PC-9 (cell line): ENCODE measurements at regions not wholly inside any gene's neighbourhood (a gene's known extent, or its start where the extent isn't known, plus 50 kb on each side); places are given as distances from the start of the nearest gene placed in this dataset.

Experiments used
- BruUV-seq: library from RNA; stranded (reverse); fragments of 400-500 nt; replicated peaks from 2 replicates; lab custom pipeline; 2021; lab: Mats Ljungman, UMichigan
- CTCF ChIA-PET: fragments of 300-600 bp; sonication (Branson Sonifier 250); formaldehyde crosslinking; loops from one replicate; lab custom pipeline; 2022; ENCODE audit warnings: antibody characterized with exemption; lab: Charles Lee
- POLR2A ChIA-PET: fragments of 300-600 bp; sonication (Branson Sonifier 250); formaldehyde crosslinking; loops from one replicate; lab custom pipeline; 2022; ENCODE audit warnings: antibody characterized with exemption; ENCODE audit not compliant: unreplicated experiment; lab: Charles Lee
- DNase-seq, 2 experiments: peaks; one replicate each; pipeline versions ENCODE4 v3.0.0 to v3.0.0-alpha.2; 2015 to 2022; ENCODE audit warnings: mixed read lengths in 1 of 2
- H2AFZ ChIP-seq: fragments of 200-600 bp; sonication (generic); 2 replicates; pipeline ENCODE4 v1.8.1; 2017; ENCODE audit warnings: antibody characterized with exemption
- H3F3A ChIP-seq: fragments of 200-600 bp; sonication (generic); 2 replicates; pipeline ENCODE4 v1.8.1; 2017; ENCODE audit warnings: antibody characterized with exemption, mild to moderate bottlenecking, low read depth; ENCODE audit not compliant: insufficient read depth
- H3K27ac ChIP-seq: fragments of 200-600 bp; sonication (generic); 2 replicates; pipeline ENCODE4 v1.6.1; 2016; ENCODE audit warnings: mixed run types
- H3K27me3 ChIP-seq: fragments of 200-600 bp; sonication (generic); 2 replicates; pipeline ENCODE4 v1.6.1; 2016; ENCODE audit warnings: low read depth, mixed run types; ENCODE audit not compliant: insufficient read depth
- H3K36me3 ChIP-seq: fragments of 200-600 bp; sonication (generic); 2 replicates; pipeline ENCODE4 v1.6.1; 2016; ENCODE audit warnings: low read depth, mixed run types
- H3K4me1 ChIP-seq: fragments of 200-600 bp; sonication (generic); replicated peaks from 2 replicates; pipeline ENCODE4 v1.6.1; 2016; ENCODE audit warnings: mixed run types; ENCODE audit not compliant: insufficient read depth
- H3K4me2 ChIP-seq: fragments of 200-600 bp; sonication (generic); 2 replicates; pipeline ENCODE4 v1.6.1; 2017; ENCODE audit warnings: mixed run types
- H3K4me3 ChIP-seq: fragments of 200-600 bp; sonication (generic); 2 replicates; pipeline ENCODE4 v1.6.1; 2016; ENCODE audit warnings: mixed run types
- H3K79me2 ChIP-seq: fragments of 200-600 bp; sonication (generic); 2 replicates; pipeline ENCODE4 v1.6.1; 2017; ENCODE audit warnings: low read depth, mixed run types
- H3K9me2 ChIP-seq: fragments of 200-600 bp; sonication (generic); 2 replicates; pipeline ENCODE4 v1.8.1; 2017; ENCODE audit warnings: mild to moderate bottlenecking; ENCODE audit not compliant: insufficient read depth
- H3K9me3 ChIP-seq: fragments of 200-600 bp; sonication (generic); 2 replicates; pipeline ENCODE4 v1.8.1; 2016; ENCODE audit warnings: low read depth; ENCODE audit not compliant: insufficient read depth
- H4K20me1 ChIP-seq: fragments of 200-600 bp; sonication (generic); 2 replicates; pipeline ENCODE4 v1.8.1; 2017; ENCODE audit not compliant: insufficient read depth
- CTCF ChIP-seq: fragments of 200-600 bp; sonication (generic); conservative IDR thresholded peaks from 2 replicates; pipeline ENCODE4 v1.6.1; 2017; ENCODE audit warnings: mixed run types, antibody characterized with exemption, mild to moderate bottlenecking, moderate library complexity
- EZH2 ChIP-seq: fragments of 200-600 bp; sonication (generic); IDR thresholded peaks from 2 replicates; pipeline ENCODE4 v1.8.0; 2017; ENCODE audit warnings: antibody characterized with exemption, low read depth
- intact Hi-C: fragments of 100-400 bp; cut with micrococcal nuclease; formaldehyde crosslinking; loops from one replicate; pipeline ENCODE4 v1.10.0; 2022; ENCODE audit not compliant: unreplicated experiment

GRCh38 chr9:108419379-108419778 is 436.4 kb downstream of the ACTL7B start:
- H3K9me3 ChIP-seq, result no peaks in the 10 kb centered on the region
- intact Hi-C loops, result loop anchor here (10.0 kb wide), 1 partner anchor 345 kb away; no protein-coding TSS in a partner anchor
- no peak for TF ChIP-seq CTCF
- no peak for TF ChIP-seq EZH2
- no peak overlapping the region for H3K4me2 ChIP-seq
- H2AFZ ChIP-seq, result no peak overlapping the region
- no peaks in the 10 kb centered on the region for H4K20me1 ChIP-seq
- H3F3A ChIP-seq, result no peaks in the 10 kb centered on the region
- H3K36me3 ChIP-seq, result no peaks in the 10 kb centered on the region
- no peaks in the 10 kb centered on the region for H3K4me1 ChIP-seq
- H3K79me2 ChIP-seq, result no peaks in the 10 kb centered on the region
- POLR2A ChIA-PET, result no interaction called here
- no peaks in the 10 kb centered on the region for H3K27me3 ChIP-seq
- no peak for DNase-seq
- no TSS peak for BruUV-seq
- H3K27ac ChIP-seq, result no peak overlapping the region
- no peak overlapping the region for H3K4me3 ChIP-seq
- H3K9me2 ChIP-seq, result no peaks in the 10 kb centered on the region
- CTCF ChIA-PET, result no interaction called here

DNA sequence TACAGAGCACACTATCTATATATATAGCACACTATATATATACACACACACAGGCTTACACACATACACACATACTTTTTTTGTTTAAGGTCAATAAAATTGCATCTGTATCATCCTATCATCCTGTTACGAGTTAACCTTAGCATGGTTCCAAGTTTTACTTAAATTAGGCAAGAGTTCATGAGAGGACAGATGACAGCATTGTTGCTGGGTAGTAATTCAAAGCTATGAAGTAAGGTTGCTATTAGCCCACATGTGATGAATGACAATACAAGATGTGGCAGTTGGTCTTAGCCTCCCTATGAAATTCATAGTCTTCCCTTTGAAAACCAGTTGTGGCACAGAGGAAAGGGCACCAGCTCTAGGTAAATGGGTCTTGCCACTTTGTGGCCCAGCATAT is 438.1 kb downstream of the ACTL7B start:
- H3K79me2 ChIP-seq, result no peaks in the 10 kb centered on the region
- BruUV-seq, result no TSS peak
- intact Hi-C loops, result loop anchor here (1.0 to 10.0 kb wide), 2 partner anchors 148 to 347 kb away; no protein-coding TSS in a partner anchor
- H3K36me3 ChIP-seq, result no peaks in the 10 kb centered on the region
- POLR2A ChIA-PET, result no interaction called here
- H2AFZ ChIP-seq, result no peak overlapping the region
- no peaks in the 10 kb centered on the region for H4K20me1 ChIP-seq
- no peaks in the 10 kb centered on the region for H3F3A ChIP-seq
- H3K4me2 ChIP-seq, result no peak overlapping the region
- H3K4me1 ChIP-seq, result no peaks in the 10 kb centered on the region
- TF ChIP-seq EZH2, result no peak
- no peak for TF ChIP-seq CTCF
- no peak overlapping the region for H3K27ac ChIP-seq
- no peaks in the 10 kb centered on the region for H3K9me3 ChIP-seq
- CTCF ChIA-PET, result no interaction called here
- DNase-seq, result no peak
- H3K4me3 ChIP-seq, result no peak overlapping the region
- H3K27me3 ChIP-seq, result no peaks in the 10 kb centered on the region
- H3K9me2 ChIP-seq, result no peaks in the 10 kb centered on the region

DNA sequence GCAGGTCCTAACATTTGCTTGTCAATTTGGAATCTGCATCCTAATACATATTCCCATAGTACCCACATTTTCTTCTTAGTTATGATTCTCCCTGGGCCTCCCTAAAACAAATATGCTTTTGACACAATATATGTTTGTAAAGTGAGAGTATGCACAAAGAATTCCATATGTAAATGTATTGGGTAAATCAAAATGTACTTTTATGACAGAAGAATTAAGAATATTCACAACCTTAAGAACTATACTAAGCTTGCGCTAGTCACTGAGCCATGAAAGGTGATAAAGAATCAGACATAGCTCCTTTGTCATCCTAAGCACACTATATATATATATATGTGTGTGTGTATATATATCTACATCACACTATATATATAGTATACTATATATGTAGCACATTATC is 438.5 kb downstream of the ACTL7B start:
- intact Hi-C loops, result loop anchor here (10.0 kb wide), 1 partner anchor 347 kb away; no protein-coding TSS in a partner anchor

More for the DNA sequence above, 438.5 kb downstream of the ACTL7B start:
- Histone ChIP-seq H3K4me1 (no peaks in the 10 kb centered on the region), H3K27ac (no peak overlapping the region), H3F3A (no peaks in the 10 kb centered on the region), H3K36me3 (no peaks in the 10 kb centered on the region), H3K9me3 (no peaks in the 10 kb centered on the region), H3K27me3 (no peaks in the 10 kb centered on the region), H3K9me2 (no peaks in the 10 kb centered on the region), H3K79me2 (no peaks in the 10 kb centered on the region), H2AFZ (no peak overlapping the region), H4K20me1 (no peaks in the 10 kb centered on the region), H3K4me3 (no peak overlapping the region), H3K4me2 (no peak overlapping the region)
- TF ChIP-seq EZH2 (no peak), CTCF (no peak)
- ChIA-PET POLR2A (interaction anchor here (0.5 kb wide), 1 partner anchor 766 kb away, joined by 3 read pairs; no protein-coding TSS in a partner anchor), CTCF (no interaction called here)
- BruUV-seq, result no TSS peak
- DNase-seq, result no peak
